Liver (tissue), 2 donors: ENCODE measurements at regions not wholly inside any gene's neighbourhood (a gene's known extent, or its start where the extent isn't known, plus 50 kb on each side); places are given as distances from the start of the nearest gene placed in this dataset.

Experiments used
- YY1 ChIP-seq: IDR thresholded peaks from 2 replicates; pipeline ENCODE4 v1.6.1; 2016; ENCODE audit warnings: antibody characterized with exemption, mild to moderate bottlenecking
- TF ChIP-seq, protein P1 (sequence below): fragments of 150-350 bp; IDR thresholded peaks from 2 replicates; pipeline ENCODE4 v1.5.1; 2017; ENCODE audit warnings: improper control_type of control experiment, low read depth, low read length; ENCODE audit not compliant: missing input control
- donor health status: healthy.

DNA sequence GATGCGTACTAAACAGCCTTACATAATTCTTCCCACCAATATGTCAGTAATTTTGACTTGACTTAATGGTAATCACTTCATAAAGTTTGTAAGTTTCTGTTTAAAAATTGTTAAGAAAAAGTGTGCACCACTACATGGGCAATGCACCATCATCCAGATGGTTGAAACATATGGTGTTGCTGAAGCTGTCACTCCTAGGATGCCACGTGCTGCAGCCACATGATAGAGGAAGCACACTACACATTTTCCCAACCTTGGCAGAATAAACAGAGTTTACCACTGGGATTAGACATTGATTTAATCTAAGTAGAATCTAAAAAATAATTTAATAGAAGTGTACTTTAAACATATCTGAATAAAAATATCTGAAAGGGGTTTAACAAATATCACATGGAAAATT is 1209.9 kb downstream of the NSUN3 start:
- TF ChIP-seq, protein P1, sequence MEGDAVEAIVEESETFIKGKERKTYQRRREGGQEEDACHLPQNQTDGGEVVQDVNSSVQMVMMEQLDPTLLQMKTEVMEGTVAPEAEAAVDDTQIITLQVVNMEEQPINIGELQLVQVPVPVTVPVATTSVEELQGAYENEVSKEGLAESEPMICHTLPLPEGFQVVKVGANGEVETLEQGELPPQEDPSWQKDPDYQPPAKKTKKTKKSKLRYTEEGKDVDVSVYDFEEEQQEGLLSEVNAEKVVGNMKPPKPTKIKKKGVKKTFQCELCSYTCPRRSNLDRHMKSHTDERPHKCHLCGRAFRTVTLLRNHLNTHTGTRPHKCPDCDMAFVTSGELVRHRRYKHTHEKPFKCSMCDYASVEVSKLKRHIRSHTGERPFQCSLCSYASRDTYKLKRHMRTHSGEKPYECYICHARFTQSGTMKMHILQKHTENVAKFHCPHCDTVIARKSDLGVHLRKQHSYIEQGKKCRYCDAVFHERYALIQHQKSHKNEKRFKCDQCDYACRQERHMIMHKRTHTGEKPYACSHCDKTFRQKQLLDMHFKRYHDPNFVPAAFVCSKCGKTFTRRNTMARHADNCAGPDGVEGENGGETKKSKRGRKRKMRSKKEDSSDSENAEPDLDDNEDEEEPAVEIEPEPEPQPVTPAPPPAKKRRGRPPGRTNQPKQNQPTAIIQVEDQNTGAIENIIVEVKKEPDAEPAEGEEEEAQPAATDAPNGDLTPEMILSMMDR = no peak
- no peak for TF ChIP-seq YY1
